GM13977 (cell line): ENCODE measurements at regions not wholly inside any gene's neighbourhood (a gene's known extent, or its start where the extent isn't known, plus 50 kb on each side); places are given as distances from the start of the nearest gene placed in this dataset.

Source experiments
- DNase-seq: peaks from one replicate; pipeline ENCODE4 v3.0.0; 2012; ENCODE audit warnings: low spot score
- in situ Hi-C: fragments of 300-500 bp; cut with MboI; formaldehyde crosslinking; loops from one replicate; pipeline ENCODE4 v1.12.0; 2022; ENCODE audit warnings: low sequenced_read_pairs, low pct_unique_long_range_greater_than_20kb, mixed read lengths, inconsistent platforms; ENCODE audit not compliant: unreplicated experiment
- TF ChIP-seq, protein P1 (sequence below): IDR thresholded peaks from 2 replicates; pipeline ENCODE4 v1.5.1; 2012; ENCODE audit warnings: mild to moderate bottlenecking, control low read depth; ENCODE audit not compliant: insufficient read depth; ENCODE audit errors: extremely low read depth, missing control alignments

DNA sequence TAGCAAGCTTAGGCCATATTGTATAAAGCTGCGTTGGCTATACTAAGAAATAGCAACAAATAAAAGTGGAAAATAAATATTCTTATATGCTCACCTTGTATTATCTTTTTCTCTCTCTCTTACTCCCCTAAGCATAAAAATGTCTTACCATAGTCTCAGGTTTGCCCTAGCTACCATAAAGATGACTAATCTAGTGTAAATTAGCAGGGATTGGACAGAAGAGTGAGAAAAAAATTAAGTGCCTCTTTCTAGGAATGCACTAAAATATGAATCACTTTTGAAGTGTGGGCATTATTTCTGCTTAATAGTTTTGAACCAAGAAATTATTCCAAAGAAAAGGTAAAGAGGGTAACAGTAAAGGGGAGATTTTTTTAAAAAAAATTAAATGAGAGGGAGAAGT is 201.3 kb downstream of the HINT1 start:
- DNase-seq, result no peak
- TF ChIP-seq, protein P1, sequence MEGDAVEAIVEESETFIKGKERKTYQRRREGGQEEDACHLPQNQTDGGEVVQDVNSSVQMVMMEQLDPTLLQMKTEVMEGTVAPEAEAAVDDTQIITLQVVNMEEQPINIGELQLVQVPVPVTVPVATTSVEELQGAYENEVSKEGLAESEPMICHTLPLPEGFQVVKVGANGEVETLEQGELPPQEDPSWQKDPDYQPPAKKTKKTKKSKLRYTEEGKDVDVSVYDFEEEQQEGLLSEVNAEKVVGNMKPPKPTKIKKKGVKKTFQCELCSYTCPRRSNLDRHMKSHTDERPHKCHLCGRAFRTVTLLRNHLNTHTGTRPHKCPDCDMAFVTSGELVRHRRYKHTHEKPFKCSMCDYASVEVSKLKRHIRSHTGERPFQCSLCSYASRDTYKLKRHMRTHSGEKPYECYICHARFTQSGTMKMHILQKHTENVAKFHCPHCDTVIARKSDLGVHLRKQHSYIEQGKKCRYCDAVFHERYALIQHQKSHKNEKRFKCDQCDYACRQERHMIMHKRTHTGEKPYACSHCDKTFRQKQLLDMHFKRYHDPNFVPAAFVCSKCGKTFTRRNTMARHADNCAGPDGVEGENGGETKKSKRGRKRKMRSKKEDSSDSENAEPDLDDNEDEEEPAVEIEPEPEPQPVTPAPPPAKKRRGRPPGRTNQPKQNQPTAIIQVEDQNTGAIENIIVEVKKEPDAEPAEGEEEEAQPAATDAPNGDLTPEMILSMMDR, result no peak
- in situ Hi-C loops, result no loop called here

DNA sequence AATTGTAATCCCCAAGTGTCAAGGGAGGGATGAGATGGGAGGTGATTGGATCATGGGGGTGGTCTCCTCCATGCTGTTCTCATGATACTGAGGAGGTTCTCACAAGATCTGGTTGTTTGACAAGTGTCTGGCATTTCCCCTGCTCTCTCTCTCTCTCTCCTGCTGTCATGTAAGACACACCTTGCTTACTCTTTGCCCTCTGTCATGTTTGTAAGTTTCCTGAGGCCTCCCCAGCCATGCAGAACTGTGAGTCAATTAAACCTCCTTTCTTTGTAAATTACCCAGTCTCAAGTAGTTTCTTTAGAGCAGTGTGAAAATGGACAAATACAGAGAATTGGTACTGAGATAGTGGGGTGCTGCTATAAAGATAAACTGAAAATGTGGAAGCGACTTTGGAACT is 207.9 kb downstream of the HINT1 start:
- no peak for DNase-seq
- TF ChIP-seq, protein P1, result no peak
- in situ Hi-C loops, result no loop called here

DNA sequence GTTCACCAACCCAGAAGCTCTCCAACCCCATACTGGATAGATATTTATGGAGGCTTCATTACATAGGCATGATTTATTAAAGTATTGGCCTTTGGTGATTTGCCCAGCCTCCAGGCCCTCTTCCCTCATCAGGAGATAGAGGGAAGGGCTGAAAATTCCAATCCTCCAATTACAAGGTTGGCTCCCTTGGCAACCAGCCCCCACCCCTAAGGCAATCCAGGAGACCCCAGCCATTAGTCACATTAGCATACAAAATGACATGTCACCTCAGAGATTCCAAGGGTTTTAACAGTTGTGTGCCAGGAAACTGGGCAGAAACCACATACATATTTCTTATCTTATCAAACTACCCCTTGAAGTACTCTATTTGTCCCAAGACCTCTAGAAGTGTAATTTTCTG is 210.0 kb downstream of the HINT1 start:
- TF ChIP-seq, protein P1, result no peak
- DNase-seq, result no peak
- in situ Hi-C loops, result no loop called here

DNA sequence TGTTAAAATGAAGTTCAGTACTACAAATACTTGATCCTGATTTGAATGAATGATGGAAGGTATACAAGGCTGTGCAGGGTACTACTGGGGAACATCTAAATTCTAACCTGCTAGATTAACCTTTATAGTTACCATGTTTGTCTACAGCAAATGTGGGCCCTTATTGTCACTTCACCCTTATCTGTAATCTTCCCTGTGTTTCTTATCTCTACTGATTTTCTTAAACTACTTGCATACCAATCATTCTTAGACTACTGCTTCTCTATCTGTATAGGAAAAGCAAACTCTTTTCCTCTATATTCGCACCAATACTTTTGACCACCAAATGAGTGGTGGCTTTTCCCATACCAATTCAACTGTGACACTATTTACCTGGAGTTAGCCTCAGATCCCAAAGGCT is 210.7 kb downstream of the HINT1 start:
- in situ Hi-C loops, result no loop called here
- no peak for DNase-seq
- TF ChIP-seq, protein P1, result no peak

DNA sequence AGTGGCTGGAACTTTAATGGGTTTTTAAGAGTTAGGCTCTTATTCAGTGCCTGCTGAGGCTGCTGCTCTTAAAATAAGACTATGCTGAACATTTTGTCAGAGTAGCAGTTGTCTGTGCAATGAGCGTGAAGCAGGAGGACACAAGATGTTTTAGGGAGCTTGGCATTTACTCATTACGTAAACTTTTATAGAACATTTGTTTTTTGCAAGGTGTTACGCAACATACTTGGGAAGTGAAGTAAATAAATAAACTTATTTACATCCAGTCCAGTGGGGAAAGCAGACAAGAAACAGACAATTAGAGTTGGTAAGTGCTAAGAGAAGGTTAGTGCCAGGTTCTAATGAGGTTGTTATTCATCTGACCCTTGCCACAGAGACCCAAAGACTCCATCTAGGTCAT is 226.0 kb downstream of the HINT1 start:
- DNase-seq, result no peak
- TF ChIP-seq, protein P1, result no peak
- in situ Hi-C loops, result no loop called here

DNA sequence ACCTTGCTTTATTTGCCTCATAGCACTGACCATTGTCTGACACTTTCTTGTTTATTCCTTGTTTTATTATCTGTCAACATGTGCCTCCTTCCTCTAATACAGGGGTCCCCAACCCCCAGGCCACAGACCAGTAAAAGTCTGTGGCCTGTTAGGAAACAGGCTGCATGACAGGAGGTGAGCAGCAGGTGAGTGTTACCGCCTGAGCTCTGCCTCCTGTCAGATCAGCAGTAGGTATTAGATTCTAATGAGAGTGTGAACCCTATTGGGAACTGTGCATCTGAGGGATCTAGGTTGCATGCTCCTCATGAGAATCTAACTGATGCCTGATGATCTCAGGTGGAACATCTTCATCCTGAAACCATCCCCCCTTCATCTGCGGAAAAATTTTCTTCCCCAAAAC is 228.0 kb downstream of the HINT1 start:
- TF ChIP-seq, protein P1, result no peak
- DNase-seq, result no peak
- in situ Hi-C loops, result no loop called here

DNA sequence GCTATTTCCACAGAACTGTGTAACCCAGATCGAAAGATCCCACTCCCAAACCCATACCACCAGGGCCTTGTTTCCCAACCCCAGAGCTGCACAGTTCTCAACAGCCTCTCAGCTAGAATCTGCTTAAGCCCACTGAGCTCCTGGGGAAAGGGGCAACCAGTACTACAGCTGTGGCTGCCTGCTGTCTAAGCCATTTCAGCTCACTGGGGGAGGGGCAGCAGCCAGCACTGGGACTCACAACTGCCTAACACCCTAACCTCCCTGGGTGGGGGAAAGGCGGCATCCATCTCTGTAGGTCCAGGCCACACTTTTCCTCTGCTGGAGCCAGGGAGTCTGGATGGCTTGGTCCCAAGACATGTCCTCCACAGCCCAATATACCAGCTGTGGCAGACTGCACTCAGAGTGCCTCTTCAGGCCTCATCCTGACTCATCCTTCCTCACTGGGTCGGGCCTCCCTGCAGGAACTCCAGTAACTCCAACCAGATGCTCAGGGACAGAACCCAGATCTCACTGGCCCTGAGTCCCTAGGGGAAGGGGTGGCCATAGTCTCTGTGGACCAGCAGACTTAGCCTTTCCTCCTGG is 241.4 kb downstream of the HINT1 start:
- in situ Hi-C loops, result no loop called here
- no peak for DNase-seq
- TF ChIP-seq, protein P1, result no peak
